ENCODE measurements at regions not wholly inside any gene's neighbourhood (a gene's known extent, or its start where the extent isn't known, plus 50 kb on each side); places are given as distances from the start of the nearest gene placed in this dataset.
"Not testable (repeated sequence)": the region's sequence is repeated elsewhere in the genome, so short reads cannot be mapped to it uniquely, and the experiment has no call there.

- TF ChIP-seq POLR2AphosphoS5, TAF1, POLR2A, SPI1 (IDR thresholded peaks at IDR 0.05; ENCODE audit: low read depth, low read length): not testable (repeated sequence)
Observed at GRCh38 chrX:115434834-115435233, 126.1 kb upstream of the PLS3 start.

Measured in GM12891 (cell line).